ENCODE measurements at regions not wholly inside any gene's neighbourhood (a gene's known extent, or its start where the extent isn't known, plus 50 kb on each side); places are given as distances from the start of the nearest gene placed in this dataset.
"Not testable (repeated sequence)": the region's sequence is repeated elsewhere in the genome, so short reads cannot be mapped to it uniquely, and the experiment has no call there.

DNA sequence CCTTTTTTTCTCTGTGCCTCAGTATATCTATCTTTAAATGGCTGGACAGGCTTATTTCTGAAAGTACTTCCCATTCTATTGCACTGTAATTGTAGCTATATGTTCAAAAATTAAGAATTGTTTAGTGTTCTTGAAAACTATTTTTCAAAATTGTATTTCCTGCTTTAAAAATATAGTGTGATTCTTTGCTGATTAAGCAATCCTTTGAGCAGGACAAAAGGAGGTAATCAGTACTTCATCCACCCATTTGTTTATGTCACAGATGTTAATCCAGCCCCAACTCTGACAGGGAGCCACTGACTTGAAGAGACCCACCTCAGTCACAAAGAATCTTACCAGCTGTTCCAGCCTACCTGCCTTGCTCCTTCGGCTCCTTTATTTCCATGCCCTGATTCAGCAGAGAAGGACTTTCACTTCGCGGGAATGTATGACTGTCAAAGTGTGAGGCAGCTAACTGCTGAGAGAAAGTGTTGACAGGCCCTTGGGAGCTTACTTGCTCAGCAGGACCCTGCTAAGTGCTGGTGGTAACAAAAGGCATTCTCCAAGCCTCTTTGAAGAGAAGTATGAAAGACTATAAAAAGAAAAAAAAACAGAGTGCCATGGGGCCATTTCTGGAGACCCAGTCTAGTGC, 393.3 kb upstream of the CYRIA start:
- no peak for DNase-seq

DNA sequence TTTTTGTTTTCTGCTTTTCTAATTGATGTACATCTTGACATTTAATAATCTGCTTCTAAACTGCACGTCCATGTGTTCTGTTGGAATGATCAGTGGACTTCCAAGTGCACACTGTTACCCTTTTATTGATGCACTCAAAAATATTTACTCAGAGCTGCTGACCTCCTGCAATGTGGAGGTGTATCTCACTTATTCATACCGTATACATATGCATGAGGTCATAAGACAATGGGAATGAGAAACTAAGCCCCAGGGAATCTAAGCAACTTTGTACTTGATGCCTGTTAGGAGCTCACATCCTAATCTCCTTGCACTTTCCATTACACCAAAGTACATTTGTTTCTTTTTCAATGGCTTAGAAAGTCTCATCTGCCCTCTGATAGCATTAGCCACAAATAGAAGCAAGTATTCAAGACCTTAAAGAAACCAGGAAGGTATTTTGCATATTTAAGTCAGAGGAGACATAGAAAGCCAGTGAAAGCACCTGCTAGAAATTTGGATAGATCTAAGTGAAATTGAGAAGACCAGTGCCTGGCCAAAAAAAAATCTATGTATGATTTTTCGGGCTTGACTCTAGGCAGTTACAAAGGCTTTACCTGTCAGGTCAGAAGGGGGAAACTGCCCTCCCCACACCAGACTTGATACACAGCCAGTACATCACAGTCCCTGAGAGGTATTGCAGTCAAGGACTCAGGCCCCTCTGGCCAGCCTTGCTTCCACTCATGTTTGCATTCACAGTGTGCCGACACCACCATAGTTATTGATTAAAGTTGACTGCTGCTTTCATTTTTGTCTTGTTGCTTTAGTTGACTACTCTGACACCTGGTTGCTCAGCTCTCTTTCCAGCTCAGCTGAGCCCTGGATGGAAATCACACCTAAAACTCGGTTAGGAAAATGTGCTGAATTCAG, 391.7 kb upstream of the CYRIA start:
- DNase-seq: no peak

DNA sequence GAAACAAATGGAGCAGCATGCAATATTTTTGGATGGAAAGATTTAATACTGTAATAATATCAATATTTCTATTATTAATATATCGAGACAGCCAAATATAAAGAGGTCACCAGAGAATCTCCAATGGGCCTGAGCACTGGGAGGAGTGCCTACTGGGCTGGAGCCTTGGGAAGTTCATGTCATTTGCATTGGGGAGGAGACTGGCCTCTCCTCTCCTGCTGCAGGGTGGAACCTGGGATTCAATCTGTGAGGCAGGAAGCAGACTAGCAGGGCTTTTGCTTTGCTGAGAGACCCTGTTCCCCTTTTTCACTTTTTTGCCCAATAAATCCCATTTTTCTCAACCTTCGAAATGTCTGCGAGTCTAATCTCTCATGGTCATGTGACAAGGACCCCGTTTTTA, 390.6 kb upstream of the CYRIA start:
- no peak for DNase-seq

DNA sequence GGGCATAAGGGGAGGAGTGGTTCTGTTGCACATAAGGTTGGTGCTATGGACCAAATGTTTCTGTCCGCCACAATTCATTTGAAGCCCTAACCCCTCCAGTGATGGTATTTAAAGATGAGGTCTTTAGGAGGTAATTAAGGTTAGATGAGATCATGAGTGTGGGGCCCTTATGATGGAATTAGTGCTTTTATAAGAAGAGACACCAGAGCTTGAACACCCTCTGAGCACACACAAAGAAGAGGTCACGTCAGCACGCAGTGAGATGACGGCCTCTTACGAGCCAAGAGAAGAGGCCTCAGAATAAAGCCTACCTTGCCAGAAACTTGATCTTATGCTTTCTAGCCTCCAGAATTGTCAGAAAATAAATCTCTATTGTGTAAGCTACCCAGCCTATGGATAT, 386.4 kb upstream of the CYRIA start:
- no peak for DNase-seq

DNA sequence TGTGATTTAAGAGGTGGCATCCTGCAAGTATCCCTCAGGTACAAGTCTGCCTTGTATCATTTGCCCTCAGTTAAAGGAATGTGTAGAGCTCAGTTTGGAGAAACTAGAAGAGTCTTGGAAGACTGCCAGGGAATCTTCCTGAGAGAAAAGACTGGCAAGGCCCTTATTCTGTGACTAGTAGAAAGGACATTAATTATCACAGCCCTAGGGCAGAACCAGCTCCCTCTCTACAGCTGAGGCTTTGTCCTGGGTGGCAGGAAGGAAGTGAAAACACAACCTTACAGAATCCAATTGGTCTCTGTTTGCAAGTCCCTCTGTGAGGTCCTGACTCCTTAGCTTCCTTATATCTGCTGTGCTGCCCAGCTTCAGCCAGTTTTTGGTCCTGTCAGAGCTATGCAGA, 385.9 kb upstream of the CYRIA start:
- DNase-seq: no peak

DNA sequence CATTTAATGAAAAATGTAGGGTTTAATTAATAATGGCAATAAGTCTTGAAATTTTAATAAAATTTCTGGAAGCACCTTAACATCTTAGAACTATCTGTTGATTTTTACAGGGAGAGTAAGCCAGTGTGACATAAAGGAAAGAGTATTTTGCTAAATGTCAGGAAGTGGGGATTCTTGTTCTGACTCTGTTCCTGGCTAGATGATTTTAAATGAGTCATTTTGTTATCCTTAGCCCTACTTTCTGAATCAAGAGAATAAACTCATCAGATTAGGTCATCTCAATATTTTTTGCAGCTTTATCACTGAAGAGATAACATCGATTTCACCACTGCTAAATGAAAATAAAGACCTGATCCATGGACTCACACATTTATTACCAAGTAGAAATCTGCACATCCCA, 377.5 kb upstream of the CYRIA start:
- no peak for DNase-seq

DNA sequence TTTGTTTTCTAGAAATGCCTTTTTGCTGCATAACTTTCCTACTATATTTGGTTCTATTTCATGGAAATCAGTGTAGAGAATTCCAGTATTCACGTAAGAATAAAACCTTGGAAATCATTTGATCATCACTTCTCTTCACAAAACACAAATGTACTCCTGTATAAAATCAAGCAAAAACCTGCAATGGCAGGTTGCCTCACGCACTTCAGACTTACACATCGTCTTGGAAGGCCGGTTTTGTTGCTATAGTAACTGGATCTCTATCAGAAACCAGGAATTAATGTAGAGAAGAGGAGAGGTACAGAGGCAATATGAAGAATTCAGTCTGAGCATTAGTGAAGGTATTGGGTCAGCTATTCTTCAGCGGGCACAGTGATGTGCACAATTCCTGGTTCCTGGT, 370.7 kb upstream of the CYRIA start:
- no peak for DNase-seq

DNA sequence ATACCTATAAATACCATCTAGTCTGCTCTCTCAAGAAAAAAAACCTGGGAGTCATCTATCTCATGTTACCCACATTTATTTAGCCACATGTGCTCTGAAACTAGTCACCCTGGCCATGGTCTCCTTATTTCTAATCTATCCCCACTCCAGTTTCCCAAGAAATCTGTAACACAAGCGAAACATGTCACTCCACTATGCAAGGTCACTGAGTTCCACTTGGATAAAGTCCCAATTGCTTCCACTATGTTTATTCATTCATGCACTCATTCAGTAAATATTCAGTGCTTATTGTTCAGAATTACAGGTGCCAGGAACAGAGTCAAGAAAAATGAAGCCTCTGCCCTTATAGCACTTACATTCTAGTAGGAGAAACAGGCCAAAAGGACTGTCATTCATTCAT, 369.4 kb upstream of the CYRIA start:
- DNase-seq: no peak

DNA sequence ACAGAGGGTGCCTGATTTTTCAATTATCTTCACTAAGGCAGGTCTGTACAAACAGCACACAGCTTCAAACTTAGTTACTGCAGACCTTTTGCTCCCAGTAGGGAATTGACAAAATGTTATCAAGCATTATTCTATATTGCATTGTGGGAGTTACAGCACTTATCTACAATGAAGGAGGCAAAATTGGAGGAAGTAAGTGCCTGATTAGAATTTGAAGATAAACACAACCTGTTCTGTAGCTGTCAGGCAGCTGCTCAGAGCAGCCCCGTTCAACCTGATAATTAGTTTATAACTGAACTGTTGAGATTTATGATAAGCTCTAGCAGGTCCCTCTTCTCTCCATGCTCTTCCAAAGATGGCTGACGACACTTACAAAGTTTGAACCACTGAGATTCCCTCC, 364.4 kb upstream of the CYRIA start:
- DNase-seq: no peak

DNA sequence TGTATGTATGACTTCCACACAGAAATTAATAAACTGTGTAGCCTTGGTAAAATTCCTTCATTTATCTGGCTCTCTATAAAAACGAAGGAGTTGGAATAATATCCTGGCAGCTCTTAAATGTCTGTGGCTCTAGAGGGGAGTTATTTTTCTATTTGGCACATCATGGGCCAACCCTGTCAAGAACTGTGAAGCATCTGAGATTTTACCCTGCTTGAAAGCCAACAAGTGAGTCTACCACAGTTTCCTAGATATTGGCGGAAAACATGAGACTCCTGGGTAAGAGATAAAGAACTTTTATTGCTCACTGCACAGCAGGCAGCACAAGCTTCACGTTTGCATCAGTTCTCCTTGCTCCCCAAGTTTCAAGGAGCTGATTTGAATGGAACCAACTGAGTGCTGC, 346.7 kb upstream of the CYRIA start:
- no peak for DNase-seq

DNA sequence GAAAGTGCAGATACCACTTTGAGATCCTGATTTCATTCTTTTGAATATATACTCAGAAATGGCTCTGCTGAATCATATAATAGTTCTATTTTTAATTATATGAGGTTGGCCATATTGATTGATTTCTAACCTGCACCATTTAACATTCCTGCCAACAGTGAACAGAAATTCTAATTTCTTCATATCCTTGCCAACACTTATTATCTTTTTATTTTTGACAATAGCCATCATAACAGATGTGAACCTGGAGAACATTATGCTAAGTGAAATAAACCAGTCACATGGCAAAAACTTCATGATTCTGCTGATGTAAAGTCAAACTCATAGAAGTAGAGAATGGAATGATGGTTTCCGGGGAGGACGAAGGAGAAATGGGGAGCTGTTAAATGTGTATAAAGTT, 344.5 kb upstream of the CYRIA start:
- DNase-seq: no peak

DNA sequence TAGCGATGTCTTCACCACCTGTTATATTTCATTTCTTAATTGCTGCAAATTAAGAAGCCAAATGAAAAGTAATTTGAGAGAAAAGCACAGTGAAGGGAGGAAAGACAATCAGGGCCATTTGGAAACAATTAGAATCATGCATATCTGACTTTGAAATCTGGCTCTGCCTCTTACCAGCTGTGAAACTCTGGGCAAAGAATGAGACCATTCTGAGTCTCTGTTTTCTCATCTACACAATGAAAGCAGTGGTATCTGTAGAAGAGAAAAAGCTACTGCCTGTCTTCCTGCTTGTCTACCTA, 334.5 kb upstream of the CYRIA start:
- no peak for DNase-seq

DNA sequence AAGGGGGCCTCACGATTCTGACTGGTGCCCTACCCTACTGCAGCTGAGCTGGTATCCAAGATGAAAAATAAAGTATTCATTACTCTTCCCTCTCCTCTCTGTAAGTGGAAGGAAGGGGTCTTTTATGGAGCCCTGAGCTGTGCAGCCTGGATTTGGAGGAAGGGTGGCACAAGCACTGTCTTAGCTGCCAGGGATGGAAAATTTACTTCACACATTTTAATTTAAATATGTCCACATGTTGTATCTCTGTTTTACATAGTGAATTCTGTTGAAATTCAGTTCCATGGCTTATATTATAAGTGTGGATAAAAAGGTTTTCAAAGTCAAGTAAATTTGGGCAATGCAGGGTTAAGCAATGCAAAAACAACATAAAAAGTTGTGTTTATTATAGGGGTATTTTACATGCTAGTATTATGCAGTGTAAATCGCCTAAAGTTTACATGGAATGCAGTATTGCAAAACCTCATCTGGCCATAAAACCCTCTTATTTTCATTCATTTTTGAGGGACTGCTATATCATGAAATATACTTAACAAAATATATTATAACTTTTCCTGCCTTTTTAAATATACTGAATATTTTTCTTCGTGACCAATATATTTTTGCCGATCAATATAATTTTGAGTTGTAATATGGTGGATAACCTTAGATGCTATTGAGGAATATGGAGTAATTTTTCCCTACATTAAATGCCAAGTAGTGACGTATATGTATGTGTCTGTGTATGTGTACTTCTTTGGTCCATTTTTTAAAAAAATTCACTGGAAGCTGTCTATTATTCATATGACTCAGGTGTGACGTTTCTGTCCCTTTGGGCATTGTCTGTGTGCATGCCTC, 333.9 kb upstream of the CYRIA start:
- DNase-seq: no peak

DNA sequence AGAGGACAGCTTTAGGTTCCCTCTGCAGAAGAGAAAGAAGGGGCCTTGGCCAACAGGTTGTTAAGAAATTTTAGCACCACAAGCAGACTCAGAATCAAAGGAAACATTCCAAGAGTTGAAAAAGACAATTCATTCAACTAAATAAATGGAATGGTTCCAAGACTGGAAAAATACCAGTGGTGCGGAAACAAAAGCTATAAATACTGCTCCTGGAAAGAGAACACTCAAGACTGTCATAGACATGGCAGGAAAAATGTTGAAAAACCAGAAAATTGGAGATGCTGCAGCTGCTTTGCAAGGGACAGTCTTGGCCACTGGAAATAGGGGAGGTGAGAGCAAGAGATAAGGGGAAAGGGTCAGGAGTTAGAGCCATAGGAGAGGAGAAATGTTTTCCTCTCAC, 312.7 kb upstream of the CYRIA start:
- no peak for DNase-seq

DNA sequence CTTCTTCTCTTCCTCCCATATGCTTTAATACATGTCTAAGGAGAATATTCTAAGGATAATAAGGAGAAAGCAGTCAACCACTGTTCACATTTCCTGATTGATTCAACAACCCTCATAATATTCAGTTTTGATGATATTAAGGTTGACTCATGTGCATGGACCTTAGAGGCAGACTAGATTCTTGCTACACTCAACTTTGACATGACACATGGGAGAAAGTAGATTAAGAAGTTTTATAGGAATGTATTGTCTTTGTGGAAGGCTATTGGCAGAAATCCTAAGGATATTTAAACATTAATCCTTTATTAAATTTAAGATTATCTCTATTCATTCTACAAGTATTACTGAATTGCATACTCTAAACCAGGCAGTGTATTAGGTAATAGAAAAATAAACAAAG, 309.1 kb upstream of the CYRIA start:
- DNase-seq: no peak

DNA sequence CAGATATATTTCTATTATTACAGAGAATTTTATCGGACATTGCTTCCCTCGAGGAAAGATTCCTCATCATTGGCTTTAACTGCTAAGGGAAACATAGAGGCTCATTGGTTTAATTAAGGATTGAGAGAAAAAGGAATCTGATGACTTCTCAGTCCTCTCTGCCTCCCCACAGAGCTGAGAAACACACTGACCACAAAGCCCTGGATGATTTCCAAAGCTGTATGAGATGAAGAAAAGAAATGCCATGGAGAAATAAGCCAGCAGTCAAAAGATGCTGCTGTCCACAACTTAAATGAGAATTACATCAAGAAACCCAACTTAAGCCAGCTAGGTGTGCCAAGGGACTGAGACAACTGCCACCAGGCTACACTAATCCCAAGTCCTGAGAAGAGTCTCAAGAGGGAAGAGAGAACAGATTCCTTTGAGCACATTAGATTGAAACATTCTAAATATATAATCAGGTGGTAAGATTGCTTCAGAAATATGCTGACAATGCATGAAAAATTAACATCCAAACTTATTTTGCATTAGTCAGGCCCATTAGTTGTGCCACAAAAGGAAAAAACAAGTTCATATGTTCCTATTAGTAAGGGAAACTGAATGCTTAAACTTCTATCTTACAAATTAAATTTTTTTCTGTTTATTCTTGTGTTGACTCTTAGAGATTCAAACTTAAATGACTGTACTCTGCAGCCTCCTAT, 308.1 kb upstream of the CYRIA start:
- DNase-seq: no peak

DNA sequence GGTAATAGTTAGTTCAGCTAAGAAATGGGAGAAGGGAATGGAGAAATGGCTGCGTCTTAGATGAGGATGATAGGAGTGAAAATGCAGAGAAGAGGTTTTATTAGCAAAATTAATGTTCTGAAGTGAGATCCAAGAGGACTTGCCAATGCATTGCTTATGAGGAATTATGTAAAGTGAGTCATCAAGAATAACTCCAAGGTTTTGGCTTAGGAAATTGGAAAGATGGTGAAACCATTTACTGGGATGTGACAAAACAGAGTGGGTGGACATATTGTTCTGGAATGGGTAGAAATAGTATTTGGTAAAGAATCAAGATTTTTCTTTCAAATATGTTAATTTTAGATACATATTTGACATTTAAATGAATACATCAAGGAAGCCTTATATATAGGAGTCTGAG, 306.6 kb upstream of the CYRIA start:
- DNase-seq: no peak

DNA sequence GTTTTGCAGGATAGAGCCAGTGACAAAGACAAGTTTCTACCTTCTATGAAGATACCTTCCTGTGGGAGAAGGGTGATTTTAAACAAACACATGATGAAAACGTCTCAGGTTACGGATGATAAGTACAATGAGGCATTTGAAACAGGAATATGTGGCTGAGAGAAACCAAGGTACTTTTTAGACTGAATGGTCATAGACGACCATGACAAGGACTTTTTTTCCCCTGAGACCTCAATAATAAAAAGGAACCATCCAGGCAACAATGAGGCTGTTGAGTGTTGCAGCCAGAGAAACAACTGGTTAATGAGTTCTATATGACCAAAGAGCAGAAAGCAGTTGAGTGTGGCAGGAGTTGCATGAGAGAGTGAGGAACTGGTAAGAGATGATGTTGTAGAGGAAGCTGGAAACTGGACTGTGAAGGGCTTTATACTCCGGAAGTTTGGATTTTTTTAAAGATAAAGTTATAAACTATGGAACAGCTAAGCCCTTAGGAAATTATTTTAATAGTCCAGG, 306.1 kb upstream of the CYRIA start:
- no peak for DNase-seq

DNA sequence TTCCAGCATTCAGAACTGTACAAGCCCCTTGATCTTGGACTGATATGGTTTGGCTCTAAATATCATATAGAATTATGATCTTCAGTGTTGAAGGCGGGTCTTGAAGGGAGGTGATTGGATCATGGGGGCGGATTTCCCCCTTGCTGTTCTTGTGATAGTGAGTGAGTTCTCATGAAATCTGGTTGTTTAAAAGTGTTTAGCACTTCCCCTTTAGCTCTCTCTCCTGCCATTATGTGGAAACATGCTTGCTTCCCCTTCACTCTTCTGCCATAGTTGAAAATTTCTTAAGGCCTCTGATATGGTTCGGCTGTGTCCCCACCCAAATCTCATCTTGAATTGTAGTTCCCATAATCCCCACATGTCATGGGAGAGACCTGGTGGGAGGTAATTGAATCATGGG, 305.3 kb upstream of the CYRIA start:
- DNase-seq: not testable (repeated sequence)

DNA sequence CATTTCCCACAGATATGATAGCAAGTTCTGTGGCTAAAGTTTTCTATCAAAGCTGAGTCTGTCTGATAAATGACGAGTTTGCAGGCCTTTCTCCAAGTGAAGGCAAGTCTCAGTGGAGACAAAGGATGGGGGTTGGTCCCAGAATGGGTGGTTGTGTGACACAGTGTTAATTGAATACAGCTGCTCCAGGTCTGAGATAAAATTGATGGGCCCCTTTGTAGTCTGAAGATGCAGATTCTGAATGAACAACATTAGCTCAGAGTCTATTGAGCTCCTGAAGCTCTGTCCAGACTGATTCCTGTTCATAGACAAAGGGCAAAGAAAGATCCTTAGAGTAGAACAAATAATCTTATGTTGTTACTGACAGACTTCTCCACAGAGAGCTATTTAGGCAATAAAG, 296.9 kb upstream of the CYRIA start:
- no peak for DNase-seq

DNA sequence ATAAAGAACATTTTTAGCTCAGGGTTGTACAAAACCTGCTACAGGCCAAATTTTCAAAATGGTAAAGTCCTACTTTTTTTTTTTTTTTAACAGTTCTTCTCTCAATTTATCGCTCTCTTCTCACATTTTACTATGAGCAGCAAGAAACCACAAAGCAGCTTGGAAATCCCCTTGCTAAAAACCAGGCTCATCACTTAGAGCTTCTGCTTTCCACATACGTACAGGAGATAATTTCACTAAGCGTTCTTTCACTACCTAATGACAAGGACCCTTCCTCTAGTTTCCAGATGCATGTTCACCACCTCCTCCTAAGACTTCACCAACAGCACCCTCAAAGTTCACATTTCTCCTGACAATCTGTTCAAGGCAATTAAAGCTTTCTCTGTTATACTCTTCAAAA, 294.9 kb upstream of the CYRIA start:
- DNase-seq: no peak

DNA sequence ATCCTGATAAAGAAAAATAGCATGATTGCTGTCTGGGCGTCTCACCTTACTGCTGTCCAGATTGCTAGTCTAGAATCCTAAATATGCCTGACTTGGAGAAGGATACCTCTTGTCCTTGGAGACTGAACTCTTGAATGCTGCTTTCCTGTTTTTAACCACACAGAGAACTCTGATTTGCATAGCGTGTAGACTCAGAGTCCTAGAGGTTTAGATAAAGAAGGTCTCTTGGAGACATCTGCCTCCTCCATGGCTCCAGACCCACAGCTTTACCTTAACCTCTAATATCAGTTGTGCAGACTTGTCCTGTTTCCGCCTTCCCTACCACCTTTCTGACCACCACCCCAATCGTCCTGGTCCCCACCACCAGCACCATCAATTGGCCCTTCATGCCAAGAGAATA, 292.6 kb upstream of the CYRIA start:
- no peak for DNase-seq

DNA sequence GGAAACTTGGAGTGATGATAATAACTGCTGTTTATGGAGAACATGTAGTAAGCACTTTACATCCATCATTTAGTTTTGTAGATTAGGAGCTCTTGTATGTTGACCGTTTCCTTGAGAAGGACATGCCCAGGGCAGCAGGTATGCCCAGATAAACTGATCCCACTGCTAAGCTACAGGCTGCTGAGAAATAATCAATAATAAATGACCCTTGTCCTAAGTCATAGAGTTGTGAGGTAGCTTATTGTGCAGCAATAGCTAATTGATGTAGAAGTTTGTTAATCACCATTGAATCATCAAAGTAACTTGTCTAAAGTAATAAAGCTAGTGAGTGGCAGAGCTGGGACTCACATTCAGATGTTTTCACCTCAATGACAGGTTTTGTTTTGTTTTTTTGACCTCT, 287.2 kb upstream of the CYRIA start:
- no peak for DNase-seq
